GM10266 (cell line): ENCODE measurements at regions not wholly inside any gene's neighbourhood (a gene's known extent, or its start where the extent isn't known, plus 50 kb on each side); places are given as distances from the start of the nearest gene placed in this dataset.
"Not testable (repeated sequence)": the region's sequence is repeated elsewhere in the genome, so short reads cannot be mapped to it uniquely, and the experiment has no call there.

ENCODE experiments used
- DNase-seq: peaks from one replicate; pipeline ENCODE4 v3.0.0; 2012; ENCODE audit errors: extremely low spot score
- CTCF ChIP-seq: IDR thresholded peaks from 2 replicates; pipeline ENCODE4 v1.5.1; 2012; ENCODE audit warnings: mild to moderate bottlenecking, low read depth; ENCODE audit not compliant: control insufficient read depth, insufficient read depth; ENCODE audit errors: missing control alignments

DNA sequence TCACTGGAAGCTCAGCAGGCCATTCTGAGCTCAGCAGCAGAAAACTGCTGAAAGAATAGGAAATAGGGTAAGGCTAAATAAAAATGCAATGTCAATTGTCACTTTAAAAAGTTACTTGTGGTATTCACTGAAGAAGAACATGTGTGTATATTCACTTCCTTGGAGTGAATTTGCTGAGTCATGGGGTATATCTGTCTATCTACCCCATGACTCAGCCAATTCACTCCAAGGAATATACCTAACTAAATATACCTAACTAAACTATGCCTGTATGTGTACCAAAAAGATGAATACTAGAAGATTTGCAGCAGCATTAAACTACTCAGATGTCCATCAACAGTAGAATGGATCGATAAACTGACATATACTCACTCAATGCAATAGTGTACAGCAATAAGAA is 69.5 kb upstream of the KCNAB1 start:
- no peak for DNase-seq
- TF ChIP-seq CTCF: no peak

GRCh38 chr3:156051651-156052050 is 68.7 kb upstream of the KCNAB1 start:
- DNase-seq: no peak
- no peak for TF ChIP-seq CTCF

GRCh38 chr3:156052115-156052514 is 68.3 kb upstream of the KCNAB1 start:
- TF ChIP-seq CTCF: no peak
- DNase-seq: no peak

DNA sequence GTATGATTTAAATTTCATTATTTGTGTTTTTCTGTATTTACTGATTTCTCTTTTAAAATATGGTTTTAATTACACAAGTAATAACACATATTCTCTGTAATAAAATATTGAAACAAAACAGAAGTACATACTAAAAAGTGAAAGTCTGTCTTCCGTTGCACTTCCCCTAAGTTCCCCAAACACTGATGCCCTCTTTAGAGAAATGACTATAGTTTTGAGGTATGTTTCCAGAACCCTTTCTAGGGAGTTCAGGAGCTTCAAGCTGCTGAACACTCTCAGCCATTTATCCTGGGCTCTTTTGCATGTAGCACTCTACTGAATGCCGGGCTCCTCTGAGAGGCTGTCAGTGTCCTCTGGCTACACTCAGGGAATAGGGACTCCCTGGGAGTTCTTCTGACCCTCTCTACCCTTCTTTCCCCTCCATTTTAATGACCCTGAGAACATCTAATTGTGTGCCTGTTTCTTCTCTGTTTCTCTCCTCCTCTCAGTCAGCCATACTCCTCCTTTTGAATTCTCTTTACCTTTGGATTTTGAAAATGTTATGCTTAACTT is 60.4 kb upstream of the KCNAB1 start:
- no peak for DNase-seq
- TF ChIP-seq CTCF: no peak

DNA sequence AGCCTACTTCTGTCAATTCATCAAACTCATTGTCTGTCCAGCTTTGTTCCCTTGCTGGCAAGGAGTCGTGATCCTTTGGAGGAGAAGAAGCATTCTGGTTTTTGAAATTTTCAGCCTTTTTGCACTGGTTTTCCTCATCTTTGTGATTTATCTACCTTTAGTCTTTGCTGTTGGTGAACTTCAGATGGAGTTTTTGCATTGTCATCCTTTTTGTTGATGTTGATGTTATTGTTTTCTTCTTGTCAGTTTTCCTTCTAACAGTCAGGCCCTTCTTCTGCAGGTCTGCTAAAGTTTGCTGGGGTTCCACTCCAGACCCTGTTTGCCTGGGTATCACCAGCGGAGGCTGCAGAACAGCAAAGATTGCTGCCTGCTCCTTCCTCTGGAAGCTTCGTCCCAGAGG is 52.2 kb upstream of the KCNAB1 start:
- DNase-seq: not testable (repeated sequence)

DNA sequence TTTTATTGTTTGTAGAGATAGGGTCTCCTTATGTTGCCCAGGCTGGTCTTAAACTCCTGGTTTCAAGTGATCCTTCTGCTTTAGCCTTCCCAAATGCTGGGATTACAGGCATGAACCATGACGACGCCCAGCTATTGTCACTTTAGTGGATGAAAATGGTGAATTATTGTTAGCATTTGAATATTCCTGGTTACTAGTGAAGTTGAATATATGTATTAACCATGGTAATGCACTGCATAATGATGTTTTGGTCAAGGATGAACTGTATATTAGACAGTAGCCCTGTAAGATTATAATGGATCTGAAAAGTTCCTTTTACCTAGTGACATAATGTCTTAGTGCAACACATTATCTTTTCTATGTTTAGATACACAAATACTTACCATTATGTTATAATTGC is 50.4 kb upstream of the KCNAB1 start:
- TF ChIP-seq CTCF: no peak
- DNase-seq: no peak
